Hepatocyte (in vitro differentiated cells): ENCODE measurements at regions not wholly inside any gene's neighbourhood (a gene's known extent, or its start where the extent isn't known, plus 50 kb on each side); places are given as distances from the start of the nearest gene placed in this dataset.

Source experiments
- DNase-seq: peaks from one replicate; pipeline ENCODE4 v3.0.0-alpha.2; 2016; ENCODE audit warnings: low spot score
- H2AFZ ChIP-seq: fragments of 200-600 bp; sonication (generic); 2 replicates; pipeline ENCODE4 v1.6.0; 2016; ENCODE audit warnings: antibody characterized with exemption, mild to moderate bottlenecking
- H3K27ac ChIP-seq: fragments of 200-600 bp; sonication (generic); 2 replicates; pipeline ENCODE4 v1.5.1; 2016; ENCODE audit warnings: mild to moderate bottlenecking
- H3K27me3 ChIP-seq: fragments of 200-600 bp; sonication (generic); 2 replicates; pipeline ENCODE4 v1.6.1; 2016
- H3K36me3 ChIP-seq: fragments of 200-600 bp; sonication (generic); replicated peaks from 2 replicates; pipeline ENCODE4 v1.5.1; 2016; ENCODE audit warnings: low read depth; ENCODE audit not compliant: insufficient read depth
- H3K4me1 ChIP-seq: fragments of 200-600 bp; sonication (generic); 2 replicates; pipeline ENCODE4 v1.5.1; 2016; ENCODE audit warnings: mild to moderate bottlenecking, moderate library complexity; ENCODE audit not compliant: insufficient read depth
- H3K4me2 ChIP-seq: fragments of 200-600 bp; sonication (generic); 2 replicates; pipeline ENCODE4 v1.6.0; 2016
- H3K4me3 ChIP-seq: fragments of 200-600 bp; sonication (generic); 2 replicates; pipeline ENCODE4 v1.5.1; 2016; ENCODE audit warnings: mild to moderate bottlenecking
- H3K79me2 ChIP-seq: fragments of 200-600 bp; sonication (generic); 2 replicates; pipeline ENCODE4 v1.6.0; 2017; ENCODE audit warnings: mild to moderate bottlenecking
- H3K9me2 ChIP-seq: fragments of 200-600 bp; sonication (generic); replicated peaks from 2 replicates; pipeline ENCODE4 v1.6.0; 2017; ENCODE audit warnings: mild to moderate bottlenecking; ENCODE audit not compliant: insufficient read depth
- H3K9me3 ChIP-seq: fragments of 200-600 bp; sonication (generic); 2 replicates; pipeline ENCODE4 v1.5.1; 2016; ENCODE audit warnings: low read depth, mild to moderate bottlenecking
- H4K20me1 ChIP-seq: fragments of 200-600 bp; sonication (generic); 2 replicates; pipeline ENCODE4 v1.6.0; 2016; ENCODE audit warnings: mild to moderate bottlenecking; ENCODE audit not compliant: insufficient read depth, poor library complexity, severe bottlenecking
- EZH2 ChIP-seq: fragments of 200-600 bp; sonication (generic); IDR thresholded peaks from 2 replicates; pipeline ENCODE4 v1.6.1; 2016; ENCODE audit warnings: antibody characterized with exemption, mild to moderate bottlenecking, borderline replicate concordance
- EZH2phosphoT487 ChIP-seq: fragments of 200-600 bp; sonication (generic); IDR thresholded peaks from one replicate; pipeline ENCODE4 v1.6.1; 2018; ENCODE audit warnings: antibody characterized with exemption, mild to moderate bottlenecking, low read depth, moderate library complexity; ENCODE audit not compliant: unreplicated experiment, severe bottlenecking
- WGBS: methylation state at CpG from one replicate; pipeline ENCODE4 v1.1.6; 2016; ENCODE audit warnings: low lambda C conversion rate; ENCODE audit errors: missing lambda C conversion rate; 5-methylcytosine and 5-hydroxymethylcytosine counted together
- TF ChIP-seq, protein P1 (sequence below): fragments of 200-600 bp; sonication (generic); IDR thresholded peaks from 2 replicates; pipeline ENCODE4 v1.5.1; 2016; ENCODE audit warnings: antibody characterized with exemption, mild to moderate bottlenecking; ENCODE audit not compliant: poor library complexity

DNA sequence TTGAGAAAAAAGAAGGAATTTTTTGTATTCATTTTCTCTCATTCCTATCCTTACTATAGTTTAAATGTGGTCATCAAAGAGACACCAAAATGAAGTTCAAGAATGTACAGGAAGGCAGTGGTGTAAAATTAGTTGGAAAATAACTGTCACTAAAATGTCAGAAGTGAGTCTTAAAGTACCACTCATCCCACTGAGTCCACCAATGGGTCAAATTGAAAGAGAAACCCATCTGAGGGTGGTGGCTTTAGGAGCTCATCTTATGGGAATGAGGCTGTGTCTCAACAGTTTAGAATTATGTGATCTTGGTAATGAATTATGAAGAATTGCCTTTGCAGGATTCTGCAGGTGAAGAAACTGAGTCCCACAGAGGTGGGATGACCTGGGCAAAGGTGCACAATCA, 403.5 kb downstream of the FGF9 start:
- no peak for DNase-seq
- Histone ChIP-seq H3K36me3 (no peaks in the 10 kb centered on the region), H3K4me1 (no peaks in the 10 kb centered on the region), H3K4me2 (no peak overlapping the region), H3K4me3 (no peak overlapping the region), H3K27me3 (no peaks in the 10 kb centered on the region), H3K79me2 (no peaks in the 10 kb centered on the region), H3K9me2 (no peaks in the 10 kb centered on the region), H4K20me1 (no peaks in the 10 kb centered on the region), H3K9me3 (no peaks in the 10 kb centered on the region), H2AFZ (no peak overlapping the region), H3K27ac (no peak overlapping the region)
- TF ChIP-seq, protein P1, sequence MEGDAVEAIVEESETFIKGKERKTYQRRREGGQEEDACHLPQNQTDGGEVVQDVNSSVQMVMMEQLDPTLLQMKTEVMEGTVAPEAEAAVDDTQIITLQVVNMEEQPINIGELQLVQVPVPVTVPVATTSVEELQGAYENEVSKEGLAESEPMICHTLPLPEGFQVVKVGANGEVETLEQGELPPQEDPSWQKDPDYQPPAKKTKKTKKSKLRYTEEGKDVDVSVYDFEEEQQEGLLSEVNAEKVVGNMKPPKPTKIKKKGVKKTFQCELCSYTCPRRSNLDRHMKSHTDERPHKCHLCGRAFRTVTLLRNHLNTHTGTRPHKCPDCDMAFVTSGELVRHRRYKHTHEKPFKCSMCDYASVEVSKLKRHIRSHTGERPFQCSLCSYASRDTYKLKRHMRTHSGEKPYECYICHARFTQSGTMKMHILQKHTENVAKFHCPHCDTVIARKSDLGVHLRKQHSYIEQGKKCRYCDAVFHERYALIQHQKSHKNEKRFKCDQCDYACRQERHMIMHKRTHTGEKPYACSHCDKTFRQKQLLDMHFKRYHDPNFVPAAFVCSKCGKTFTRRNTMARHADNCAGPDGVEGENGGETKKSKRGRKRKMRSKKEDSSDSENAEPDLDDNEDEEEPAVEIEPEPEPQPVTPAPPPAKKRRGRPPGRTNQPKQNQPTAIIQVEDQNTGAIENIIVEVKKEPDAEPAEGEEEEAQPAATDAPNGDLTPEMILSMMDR: no peak
- TF ChIP-seq EZH2phosphoT487 (no peak), EZH2 (no peak)

DNA sequence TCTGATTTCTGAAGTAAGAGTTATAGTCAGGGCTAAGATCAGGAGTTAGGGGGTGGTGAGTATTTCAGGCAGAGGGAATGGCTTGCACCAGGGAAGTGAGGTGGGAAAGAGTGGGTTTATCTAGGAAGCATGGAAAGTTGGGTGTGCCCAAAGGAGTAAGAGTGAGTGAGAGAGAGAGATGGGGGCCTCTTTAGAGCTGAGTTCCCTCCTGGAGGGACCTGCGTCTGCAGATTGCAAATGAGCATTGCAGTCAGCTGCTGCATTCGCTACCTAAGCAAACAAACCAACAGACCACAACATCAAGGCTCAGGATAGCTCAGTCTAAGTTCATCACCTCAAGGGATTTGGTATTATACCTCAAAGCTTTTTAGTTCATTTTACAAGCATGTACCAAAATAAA, 405.8 kb downstream of the FGF9 start:
- Histone ChIP-seq H3K27ac (no peak overlapping the region), H3K36me3 (no peaks in the 10 kb centered on the region), H3K4me1 (no peaks in the 10 kb centered on the region), H3K9me3 (no peaks in the 10 kb centered on the region), H3K4me3 (no peak overlapping the region), H3K79me2 (no peaks in the 10 kb centered on the region), H3K27me3 (no peaks in the 10 kb centered on the region), H2AFZ (no peak overlapping the region), H3K9me2 (no peaks in the 10 kb centered on the region), H3K4me2 (no peak overlapping the region), H4K20me1 (no peaks in the 10 kb centered on the region)
- DNase-seq: no peak
- WGBS: 42% methylated on average over 2 of the region's 2 CpGs
- TF ChIP-seq EZH2 (no peak), EZH2phosphoT487 (no peak)
- TF ChIP-seq, protein P1: no peak

DNA sequence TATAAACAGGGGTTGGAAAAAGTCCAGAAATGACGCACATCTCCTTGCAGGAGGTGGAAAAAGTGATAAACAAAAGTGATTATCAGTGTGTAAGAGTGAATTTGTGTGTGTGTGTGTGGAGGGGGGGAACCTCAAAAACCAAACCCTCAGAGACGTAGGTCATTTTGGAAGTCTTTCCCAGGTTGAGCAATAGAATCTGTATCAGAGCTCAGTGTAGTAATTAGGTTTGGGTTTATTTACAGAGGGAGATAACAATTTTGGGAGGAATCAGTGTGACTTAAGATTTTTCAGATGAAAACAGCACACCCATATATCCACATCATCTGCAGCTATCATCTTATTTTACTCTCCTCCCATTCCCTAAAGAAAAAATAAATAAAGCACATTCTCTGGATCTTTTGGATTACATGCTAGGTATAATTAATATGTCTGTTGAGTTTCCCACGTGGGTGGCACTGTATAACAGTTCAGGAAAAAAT, 406.4 kb downstream of the FGF9 start:
- Histone ChIP-seq H3K9me2 (no peaks in the 10 kb centered on the region), H3K27me3 (no peaks in the 10 kb centered on the region), H2AFZ (no peak overlapping the region), H3K9me3 (no peaks in the 10 kb centered on the region), H3K4me3 (no peak overlapping the region), H3K4me2 (no peak overlapping the region), H3K36me3 (no peaks in the 10 kb centered on the region), H3K4me1 (peaks cover 4% of the 10 kb centered on the region), H4K20me1 (no peaks in the 10 kb centered on the region), H3K27ac (no peak overlapping the region), H3K79me2 (no peaks in the 10 kb centered on the region)
- no peak for TF ChIP-seq EZH2phosphoT487
- TF ChIP-seq, protein P1: no peak
- no peak for TF ChIP-seq EZH2
- 39% methylated on average over 3 of the region's 3 CpGs for WGBS
- DNase-seq: no peak

DNA sequence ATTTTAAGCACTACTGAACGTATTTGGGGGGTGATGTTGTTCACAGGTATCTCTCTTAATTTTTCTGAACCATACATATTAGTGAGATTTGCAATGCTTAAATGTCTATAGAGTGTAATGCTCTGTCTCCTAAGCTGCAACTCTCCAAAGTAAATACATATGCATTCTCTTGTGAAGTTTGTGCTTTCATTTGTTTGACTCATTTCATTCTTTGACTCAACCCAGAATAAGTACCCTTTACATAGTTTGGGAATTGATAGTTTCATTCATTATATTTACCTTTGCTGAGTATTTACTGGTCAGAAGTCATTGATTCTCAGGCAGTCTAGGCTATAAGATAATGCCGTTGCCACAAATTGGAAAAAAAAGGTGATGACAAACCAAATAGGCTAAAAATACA, 406.9 kb downstream of the FGF9 start:
- Histone ChIP-seq H3K4me2 (no peak overlapping the region), H3K4me1 (peaks cover 4% of the 10 kb centered on the region), H3K79me2 (no peaks in the 10 kb centered on the region), H2AFZ (no peak overlapping the region), H3K4me3 (no peak overlapping the region), H4K20me1 (no peaks in the 10 kb centered on the region), H3K27ac (no peak overlapping the region), H3K9me3 (no peaks in the 10 kb centered on the region), H3K9me2 (no peaks in the 10 kb centered on the region), H3K27me3 (no peaks in the 10 kb centered on the region), H3K36me3 (no peaks in the 10 kb centered on the region)
- 46% methylated on average over 2 of the region's 2 CpGs for WGBS
- no peak for DNase-seq
- TF ChIP-seq, protein P1: no peak
- TF ChIP-seq EZH2: no peak
- no peak for TF ChIP-seq EZH2phosphoT487
